ENCODE measurements at regions not wholly inside any gene's neighbourhood (a gene's known extent, or its start where the extent isn't known, plus 50 kb on each side); places are given as distances from the start of the nearest gene placed in this dataset.
A peak's percentile ranks its signal among the peaks of the same experiment; 100 is the strongest.

- TF ChIP-seq ZNF770 (CRISPR knock-in tag; IDR thresholded peaks at IDR 0.05) (no peak), ZNF256 (CRISPR knock-in tag; conservative IDR thresholded peaks at IDR 0.05) (no peak), POLR2AphosphoS5 (IDR thresholded peaks at IDR 0.05; ENCODE audit: low read depth, low read length) (peak; percentile 41; the same call in 1 of the 2 replicates), ZNF781 (CRISPR knock-in tag; IDR thresholded peaks at IDR 0.05; ENCODE audit: borderline replicate concordance, not compliant biosample characterization) (no peak), NCOA2 (CRISPR knock-in tag; IDR thresholded peaks at IDR 0.05) (no peak), GZF1 (CRISPR knock-in tag; IDR thresholded peaks at IDR 0.05) (no peak)
Observed at GRCh38 chr1:8202182-8202905, 115.6 kb upstream of the SLC45A1 start.
